ENCODE measurements at regions not wholly inside any gene's neighbourhood (a gene's known extent, or its start where the extent isn't known, plus 50 kb on each side); places are given as distances from the start of the nearest gene placed in this dataset.

- 81% methylated on average over 2 of the region's 2 CpGs for WGBS (ENCODE audit: low lambda C conversion rate, missing lambda C conversion rate)
- no peak for DNase-seq (ENCODE audit: low spot score)
Measured at GRCh38 chr5:158599157-158599556, 500.6 kb downstream of the EBF1 start.

GRCh38 chr5:158594595-158595242, 505.0 kb downstream of the EBF1 start:
- TF ChIP-seq CTCF (IDR thresholded peaks at IDR 0.05; ENCODE audit: poor library complexity): no peak
- no peak for TF ChIP-seq EZH2phosphoT487 (IDR thresholded peaks at IDR 0.05; ENCODE audit: low read depth, severe bottlenecking, unreplicated experiment)
- TF ChIP-seq EZH2 (IDR thresholded peaks at IDR 0.05; ENCODE audit: borderline replicate concordance): no peak
- Histone ChIP-seq H3K79me2 (no peaks in the 10 kb centered on the region), H2AFZ (no peak overlapping the region), H3K36me3 (replicated peaks; ENCODE audit: insufficient read depth, low read depth) (no peaks in the 10 kb centered on the region), H3K4me1 (ENCODE audit: insufficient read depth) (peaks cover 12% of the 10 kb centered on the region), H3K27ac (no peak overlapping the region), H3K27me3 (no peaks in the 10 kb centered on the region), H3K4me3 (no peak overlapping the region), H3K4me2 (no peak overlapping the region), H4K20me1 (ENCODE audit: insufficient read depth, poor library complexity, severe bottlenecking) (no peaks in the 10 kb centered on the region), H3K9me2 (replicated peaks; ENCODE audit: insufficient read depth) (no peaks in the 10 kb centered on the region), H3K9me3 (ENCODE audit: low read depth) (no peaks in the 10 kb centered on the region)
- 84% methylated on average over 5 of the region's 5 CpGs for WGBS (ENCODE audit: low lambda C conversion rate, missing lambda C conversion rate)
- DNase-seq (ENCODE audit: low spot score): no peak

More at GRCh38 chr5:158599157-158599556, 500.6 kb downstream of the EBF1 start:
- H2AFZ ChIP-seq: no peak overlapping the region
- H3K27me3 ChIP-seq: no peaks in the 10 kb centered on the region
- no peaks in the 10 kb centered on the region for H3K9me2 ChIP-seq (replicated peaks; ENCODE audit: insufficient read depth)
- no peak overlapping the region for H3K4me2 ChIP-seq
- H3K36me3 ChIP-seq (replicated peaks; ENCODE audit: insufficient read depth, low read depth): no peaks in the 10 kb centered on the region
- no peaks in the 10 kb centered on the region for H3K4me1 ChIP-seq (ENCODE audit: insufficient read depth)
- H3K27ac ChIP-seq: no peak overlapping the region
- no peak overlapping the region for H3K4me3 ChIP-seq
- no peaks in the 10 kb centered on the region for H3K79me2 ChIP-seq
- H4K20me1 ChIP-seq (ENCODE audit: insufficient read depth, poor library complexity, severe bottlenecking): no peaks in the 10 kb centered on the region
- no peak for TF ChIP-seq EZH2phosphoT487 (IDR thresholded peaks at IDR 0.05; ENCODE audit: low read depth, severe bottlenecking, unreplicated experiment)
- TF ChIP-seq EZH2 (IDR thresholded peaks at IDR 0.05; ENCODE audit: borderline replicate concordance): no peak
- TF ChIP-seq CTCF (IDR thresholded peaks at IDR 0.05; ENCODE audit: poor library complexity): no peak
- H3K9me3 ChIP-seq (ENCODE audit: low read depth): no peaks in the 10 kb centered on the region

- no peak for DNase-seq (ENCODE audit: low spot score)
- Histone ChIP-seq H3K4me1 (ENCODE audit: insufficient read depth) (peaks cover 17% of the 10 kb centered on the region), H3K27ac (no peak overlapping the region), H3K27me3 (no peaks in the 10 kb centered on the region), H2AFZ (no peak overlapping the region), H4K20me1 (ENCODE audit: insufficient read depth, poor library complexity, severe bottlenecking) (no peaks in the 10 kb centered on the region), H3K4me3 (no peak overlapping the region), H3K9me3 (ENCODE audit: low read depth) (no peaks in the 10 kb centered on the region), H3K36me3 (replicated peaks; ENCODE audit: insufficient read depth, low read depth) (no peaks in the 10 kb centered on the region), H3K79me2 (no peaks in the 10 kb centered on the region), H3K4me2 (no peak overlapping the region), H3K9me2 (replicated peaks; ENCODE audit: insufficient read depth) (no peaks in the 10 kb centered on the region)
- TF ChIP-seq EZH2 (IDR thresholded peaks at IDR 0.05; ENCODE audit: borderline replicate concordance): no peak
- TF ChIP-seq CTCF (IDR thresholded peaks at IDR 0.05; ENCODE audit: poor library complexity): no peak
- no peak for TF ChIP-seq EZH2phosphoT487 (IDR thresholded peaks at IDR 0.05; ENCODE audit: low read depth, severe bottlenecking, unreplicated experiment)
- WGBS (ENCODE audit: low lambda C conversion rate, missing lambda C conversion rate): 89% methylated on average over 1 of the region's 1 CpG
Measured at GRCh38 chr5:158593925-158594324, 505.8 kb downstream of the EBF1 start.
